ENCODE measurements at regions not wholly inside any gene's neighbourhood (a gene's known extent, or its start where the extent isn't known, plus 50 kb on each side); places are given as distances from the start of the nearest gene placed in this dataset.

DNA sequence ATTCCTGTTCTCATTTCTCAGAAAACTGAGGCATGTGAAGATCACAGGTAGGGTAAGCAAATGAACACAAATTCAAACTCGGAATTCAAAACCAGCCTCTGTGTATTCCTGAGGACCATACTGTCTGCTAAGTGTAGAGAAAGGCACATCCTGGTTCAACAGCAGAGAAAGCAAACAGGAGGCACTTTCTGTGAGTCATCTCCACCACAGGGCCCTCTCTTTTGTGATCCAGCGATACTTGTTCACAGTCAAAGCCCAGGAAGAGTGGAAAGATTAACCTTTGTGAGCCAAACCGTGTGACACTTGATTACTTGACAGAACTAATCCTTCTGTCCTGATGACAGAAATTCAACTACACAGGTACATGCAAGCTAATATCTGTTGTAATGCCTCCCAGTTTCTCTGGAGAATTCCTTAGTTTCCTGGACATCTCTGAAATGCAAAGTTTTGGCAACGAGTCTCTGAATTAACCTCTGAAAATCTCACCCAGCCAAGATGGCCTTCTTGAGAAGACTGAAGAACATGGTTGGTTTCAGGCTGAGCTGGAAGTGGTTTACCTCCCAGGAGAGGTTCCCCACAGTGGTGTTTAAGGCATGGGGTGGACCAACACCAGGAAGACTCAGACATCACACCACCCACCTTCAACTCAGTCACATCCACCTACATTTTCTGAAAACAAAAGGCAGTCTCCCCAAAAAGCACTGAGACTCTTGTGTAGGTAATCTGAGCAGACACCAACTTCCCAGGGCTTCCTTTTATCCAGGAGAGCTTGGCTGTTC, 98.2 kb upstream of the ERG start:
- Histone ChIP-seq H3K27ac (ENCODE audit: low read length) (no peak overlapping the region), H3K9ac (ENCODE audit: low read length) (no peak overlapping the region), H4K20me1 (ENCODE audit: low read length) (no peaks in the 10 kb centered on the region), H3K36me3 (ENCODE audit: low read depth, low read length) (no peaks in the 10 kb centered on the region), H3K27me3 (ENCODE audit: low read length) (peaks cover 87% of the 10 kb centered on the region), H2AFZ (ENCODE audit: low read length) (no peak overlapping the region), H3K4me3 (ENCODE audit: low read length) (no peak overlapping the region), H3K79me2 (ENCODE audit: low read length) (no peaks in the 10 kb centered on the region), H3K9me2 (replicated peaks; ENCODE audit: low read length) (no peaks in the 10 kb centered on the region), H3K9me3 (ENCODE audit: low read length) (no peaks in the 10 kb centered on the region), H3F3A (ENCODE audit: low read length, unreplicated experiment) (no peaks in the 10 kb centered on the region), H3K4me2 (ENCODE audit: low read length) (no peak overlapping the region), H3K4me1 (ENCODE audit: insufficient read depth, low read length) (no peaks in the 10 kb centered on the region)
- no TSS peak for BruUV-seq (replicated peaks)
- ChIA-PET POLR2A (ENCODE audit: unreplicated experiment) (no interaction called here), CTCF (no interaction called here)
- DNase-seq: peak; percentile 35
- intact Hi-C loops (cut with micrococcal nuclease): no loop called here
- TF ChIP-seq EZH2 (IDR thresholded peaks at IDR 0.05; ENCODE audit: low read length, unreplicated experiment) (no peak), EZH2phosphoT487 (IDR thresholded peaks at IDR 0.05; ENCODE audit: borderline replicate concordance, low read length) (no peak)
- TF ChIP-seq, protein P1, sequence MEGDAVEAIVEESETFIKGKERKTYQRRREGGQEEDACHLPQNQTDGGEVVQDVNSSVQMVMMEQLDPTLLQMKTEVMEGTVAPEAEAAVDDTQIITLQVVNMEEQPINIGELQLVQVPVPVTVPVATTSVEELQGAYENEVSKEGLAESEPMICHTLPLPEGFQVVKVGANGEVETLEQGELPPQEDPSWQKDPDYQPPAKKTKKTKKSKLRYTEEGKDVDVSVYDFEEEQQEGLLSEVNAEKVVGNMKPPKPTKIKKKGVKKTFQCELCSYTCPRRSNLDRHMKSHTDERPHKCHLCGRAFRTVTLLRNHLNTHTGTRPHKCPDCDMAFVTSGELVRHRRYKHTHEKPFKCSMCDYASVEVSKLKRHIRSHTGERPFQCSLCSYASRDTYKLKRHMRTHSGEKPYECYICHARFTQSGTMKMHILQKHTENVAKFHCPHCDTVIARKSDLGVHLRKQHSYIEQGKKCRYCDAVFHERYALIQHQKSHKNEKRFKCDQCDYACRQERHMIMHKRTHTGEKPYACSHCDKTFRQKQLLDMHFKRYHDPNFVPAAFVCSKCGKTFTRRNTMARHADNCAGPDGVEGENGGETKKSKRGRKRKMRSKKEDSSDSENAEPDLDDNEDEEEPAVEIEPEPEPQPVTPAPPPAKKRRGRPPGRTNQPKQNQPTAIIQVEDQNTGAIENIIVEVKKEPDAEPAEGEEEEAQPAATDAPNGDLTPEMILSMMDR (conservative IDR thresholded peaks at IDR 0.05; ENCODE audit: low read depth, low read length): no peak
- ATAC-seq: no peak

DNA sequence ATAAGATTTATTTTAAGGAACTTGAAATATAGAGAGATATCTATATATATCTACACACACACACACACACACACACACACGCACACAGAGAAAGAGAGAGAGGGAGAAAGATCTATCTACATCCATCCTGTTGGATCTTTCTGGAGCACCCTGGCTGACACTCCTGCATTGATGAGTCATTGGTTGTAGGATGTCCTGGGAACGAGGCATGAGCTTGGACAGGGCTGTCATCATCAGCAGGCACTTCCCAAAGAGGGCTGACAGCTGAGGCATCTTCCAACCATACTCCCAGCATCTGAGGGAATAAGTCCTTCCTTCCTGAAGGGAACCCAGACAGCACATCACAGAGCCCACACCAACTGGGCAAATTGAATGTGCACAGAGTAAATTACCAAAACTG, 99.1 kb upstream of the ERG start:
- H3K4me3 ChIP-seq (ENCODE audit: low read length): no peak overlapping the region
- ChIA-PET CTCF (no interaction called here), POLR2A (ENCODE audit: unreplicated experiment) (no interaction called here)
- no peaks in the 10 kb centered on the region for H3K36me3 ChIP-seq (ENCODE audit: low read depth, low read length)
- H3K9me3 ChIP-seq (ENCODE audit: low read length): no peaks in the 10 kb centered on the region
- H3K4me2 ChIP-seq (ENCODE audit: low read length): no peak overlapping the region
- no peaks in the 10 kb centered on the region for H4K20me1 ChIP-seq (ENCODE audit: low read length)
- no peaks in the 10 kb centered on the region for H3K79me2 ChIP-seq (ENCODE audit: low read length)
- ATAC-seq: no peak
- no peak overlapping the region for H2AFZ ChIP-seq (ENCODE audit: low read length)
- DNase-seq: no peak
- no peaks in the 10 kb centered on the region for H3F3A ChIP-seq (ENCODE audit: low read length, unreplicated experiment)
- BruUV-seq (replicated peaks): no TSS peak
- no peaks in the 10 kb centered on the region for H3K9me2 ChIP-seq (replicated peaks; ENCODE audit: low read length)
- H3K27ac ChIP-seq (ENCODE audit: low read length): no peak overlapping the region
- H3K9ac ChIP-seq (ENCODE audit: low read length): no peak overlapping the region
- intact Hi-C loops (cut with micrococcal nuclease): no loop called here
- peaks cover 85% of the 10 kb centered on the region for H3K27me3 ChIP-seq (ENCODE audit: low read length)
- H3K4me1 ChIP-seq (ENCODE audit: insufficient read depth, low read length): no peaks in the 10 kb centered on the region
- TF ChIP-seq EZH2phosphoT487 (IDR thresholded peaks at IDR 0.05; ENCODE audit: borderline replicate concordance, low read length): no peak
- TF ChIP-seq, protein P1 (conservative IDR thresholded peaks at IDR 0.05; ENCODE audit: low read depth, low read length): no peak
- no peak for TF ChIP-seq EZH2 (IDR thresholded peaks at IDR 0.05; ENCODE audit: low read length, unreplicated experiment)

DNA sequence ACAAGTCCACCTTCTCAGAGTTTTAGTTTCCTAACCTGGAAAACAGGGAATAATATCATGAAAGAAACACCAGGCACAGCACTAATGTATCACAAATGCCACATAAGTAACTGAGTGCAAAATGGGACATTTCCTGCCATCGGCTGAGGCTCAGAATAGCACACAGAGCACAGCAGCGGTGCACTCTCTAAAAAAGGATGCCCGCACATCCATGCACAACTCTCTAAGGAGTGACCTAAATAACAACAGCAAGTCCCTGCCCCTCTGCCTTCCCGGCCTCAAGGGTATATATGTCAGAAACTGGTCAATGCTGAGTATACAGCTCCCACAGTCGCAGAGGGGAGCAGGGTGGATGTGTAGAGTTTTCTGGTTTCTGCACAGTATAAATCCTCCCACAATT, 100.1 kb upstream of the ERG start:
- H3K9me2 ChIP-seq (replicated peaks; ENCODE audit: low read length): no peaks in the 10 kb centered on the region
- H3F3A ChIP-seq (ENCODE audit: low read length, unreplicated experiment): no peaks in the 10 kb centered on the region
- H3K27me3 ChIP-seq (ENCODE audit: low read length): peaks cover 85% of the 10 kb centered on the region
- no peaks in the 10 kb centered on the region for H3K9me3 ChIP-seq (ENCODE audit: low read length)
- no peak overlapping the region for H2AFZ ChIP-seq (ENCODE audit: low read length)
- intact Hi-C loops (cut with micrococcal nuclease): no loop called here
- ChIA-PET CTCF (no interaction called here), POLR2A (ENCODE audit: unreplicated experiment) (no interaction called here)
- no peaks in the 10 kb centered on the region for H3K79me2 ChIP-seq (ENCODE audit: low read length)
- H3K4me2 ChIP-seq (ENCODE audit: low read length): no peak overlapping the region
- no TSS peak for BruUV-seq (replicated peaks)
- no peak for ATAC-seq
- H4K20me1 ChIP-seq (ENCODE audit: low read length): no peaks in the 10 kb centered on the region
- DNase-seq: no peak
- no peaks in the 10 kb centered on the region for H3K4me1 ChIP-seq (ENCODE audit: insufficient read depth, low read length)
- H3K9ac ChIP-seq (ENCODE audit: low read length): no peak overlapping the region
- TF ChIP-seq EZH2phosphoT487 (IDR thresholded peaks at IDR 0.05; ENCODE audit: borderline replicate concordance, low read length): no peak
- TF ChIP-seq EZH2 (IDR thresholded peaks at IDR 0.05; ENCODE audit: low read length, unreplicated experiment): no peak
- TF ChIP-seq, protein P1 (conservative IDR thresholded peaks at IDR 0.05; ENCODE audit: low read depth, low read length): no peak
- no peaks in the 10 kb centered on the region for H3K36me3 ChIP-seq (ENCODE audit: low read depth, low read length)
- no peak overlapping the region for H3K27ac ChIP-seq (ENCODE audit: low read length)
- no peak overlapping the region for H3K4me3 ChIP-seq (ENCODE audit: low read length)
